Left forelimb (tissue), 1 donor: ENCODE measurements at regions not wholly inside any gene's neighbourhood (a gene's known extent, or its start where the extent isn't known, plus 50 kb on each side); places are given as distances from the start of the nearest gene placed in this dataset.
"Not testable (repeated sequence)": the region's sequence is repeated elsewhere in the genome, so short reads cannot be mapped to it uniquely, and the experiment has no call there.

Experiments used
- DNase-seq: peaks from one replicate; pipeline ENCODE4 v3.0.0-alpha.2; 2018; ENCODE audit warnings: low spot score

DNA sequence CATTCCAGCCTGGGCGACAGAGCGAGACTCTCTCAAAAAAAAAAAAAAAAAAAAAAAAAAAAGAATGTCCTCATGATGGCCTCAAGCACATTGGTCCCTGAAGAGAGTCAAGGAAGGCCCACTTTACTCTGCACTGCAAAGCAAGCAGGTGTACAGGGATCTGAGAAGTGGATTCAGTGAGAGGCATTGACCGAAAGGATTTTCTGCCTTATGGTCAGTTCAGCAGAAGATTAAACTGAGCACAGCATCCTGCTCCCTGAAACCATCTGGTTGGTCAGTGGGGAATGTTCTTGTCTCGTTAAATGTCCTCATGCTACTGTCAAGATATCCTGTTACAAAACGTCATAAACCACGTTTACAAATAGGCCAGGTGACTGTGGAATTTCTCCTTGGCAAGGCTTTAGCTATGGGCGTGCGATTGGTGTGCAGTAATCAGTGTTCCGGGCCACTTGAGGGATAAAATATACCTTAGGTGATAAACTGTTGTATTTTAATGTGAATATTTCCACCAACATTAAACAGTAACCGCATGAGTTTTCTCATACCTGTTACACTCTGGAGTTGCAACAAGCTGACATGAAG is 195.0 kb downstream of the ADRA2C start:
- not testable (repeated sequence) for DNase-seq

DNA sequence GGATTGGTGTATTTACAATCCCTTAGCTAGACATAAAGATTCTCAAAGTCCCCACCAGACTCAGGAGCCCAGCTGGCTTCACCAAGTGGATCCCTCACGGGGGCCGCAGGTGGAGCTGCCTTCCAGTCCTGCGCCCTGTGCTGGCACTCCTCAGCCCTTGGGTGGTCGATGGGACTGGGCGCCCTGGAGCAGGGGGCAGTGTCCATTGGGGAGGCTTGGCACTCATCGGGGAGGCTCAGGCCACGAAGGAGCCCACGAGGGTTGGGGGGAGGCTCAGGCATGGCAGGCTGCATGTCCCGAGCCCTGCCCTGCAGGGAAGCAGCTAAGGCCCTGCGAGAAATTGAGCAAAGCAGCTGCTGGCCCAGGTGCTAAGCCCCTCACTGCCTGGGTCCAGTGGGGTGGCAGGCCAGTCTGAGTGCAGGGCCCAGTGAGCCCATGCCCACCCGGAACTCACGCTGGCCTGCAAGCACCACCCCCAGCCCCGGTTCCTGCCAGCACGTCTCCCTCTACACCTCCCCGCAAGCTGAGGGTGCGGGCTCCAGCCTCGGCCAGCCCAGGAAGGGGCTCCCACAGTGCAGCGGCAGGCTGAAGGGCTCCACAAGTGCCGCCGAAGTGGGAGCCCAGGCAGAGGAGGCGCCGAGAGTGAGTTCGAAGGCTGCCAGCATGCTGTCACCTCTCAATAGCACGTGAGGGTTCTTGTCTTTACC is 198.5 kb downstream of the ADRA2C start:
- not testable (repeated sequence) for DNase-seq

DNA sequence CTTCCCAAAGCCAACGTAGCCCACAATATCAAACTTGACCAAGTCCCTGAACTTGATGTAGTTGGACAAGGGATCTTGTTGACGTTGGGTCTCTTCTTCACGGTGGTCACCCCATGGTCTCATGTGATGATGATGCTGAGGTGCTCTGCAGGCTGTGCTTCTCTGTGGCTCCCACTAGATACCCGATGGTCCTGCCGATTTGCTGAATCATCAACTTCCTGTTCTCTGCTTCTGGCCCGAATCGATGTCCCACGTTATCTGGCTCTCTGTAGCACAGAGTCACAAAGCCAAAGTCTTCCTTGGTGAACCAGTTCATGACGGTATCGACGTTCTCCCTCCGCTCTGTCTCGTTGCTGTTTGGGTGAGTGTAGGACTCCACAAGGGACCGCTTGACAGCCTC is 201.0 kb downstream of the ADRA2C start:
- not testable (repeated sequence) for DNase-seq

DNA sequence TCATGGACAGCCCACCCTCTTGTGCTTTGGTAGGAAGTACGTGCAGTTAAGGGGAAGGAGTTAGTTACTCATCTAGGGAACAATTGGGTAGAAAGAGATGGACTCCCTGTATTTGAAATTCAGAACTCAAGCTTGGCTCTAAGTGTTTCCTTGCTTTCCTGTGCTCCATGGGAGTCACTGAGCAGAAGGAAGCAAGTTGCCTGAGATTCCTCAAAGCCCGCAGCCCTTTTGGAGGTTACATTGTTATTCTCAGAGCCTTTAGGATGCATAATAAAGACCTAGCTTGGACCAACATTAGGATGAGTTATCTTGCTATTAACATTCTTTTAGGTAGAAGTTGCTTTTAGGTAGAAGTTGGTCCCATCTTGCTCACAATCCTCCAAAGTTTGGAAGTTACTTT is 206.4 kb downstream of the ADRA2C start:
- not testable (repeated sequence) for DNase-seq

DNA sequence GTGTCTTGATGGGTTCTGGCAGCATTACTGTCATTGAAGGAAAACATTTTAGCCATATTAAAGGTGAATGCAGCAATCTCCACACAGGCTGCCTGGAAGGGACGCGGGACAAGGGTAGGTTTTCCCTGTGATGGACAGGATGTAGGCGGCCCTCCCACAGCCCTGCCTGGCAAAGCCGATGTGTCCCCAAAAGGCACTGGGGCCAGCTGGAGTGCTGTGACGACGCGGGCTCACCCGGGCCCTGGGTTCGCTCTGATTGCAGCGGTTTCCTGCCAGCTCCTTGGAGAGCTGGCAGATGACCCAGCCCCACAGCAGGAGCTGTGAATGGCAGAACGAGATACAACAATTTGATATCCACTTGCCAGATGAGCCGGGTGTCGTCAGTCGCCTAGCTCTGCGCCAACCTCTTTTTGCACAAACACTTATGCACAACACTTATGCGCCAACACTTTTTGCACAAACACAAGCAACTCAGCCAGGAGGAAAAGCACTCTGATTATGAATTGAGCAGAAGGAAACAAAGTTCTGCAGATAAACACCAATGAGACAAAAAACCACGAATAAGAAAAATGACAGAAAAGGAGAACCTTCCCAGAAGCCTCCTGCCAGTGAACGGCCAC is 207.5 kb downstream of the ADRA2C start:
- not testable (repeated sequence) for DNase-seq

DNA sequence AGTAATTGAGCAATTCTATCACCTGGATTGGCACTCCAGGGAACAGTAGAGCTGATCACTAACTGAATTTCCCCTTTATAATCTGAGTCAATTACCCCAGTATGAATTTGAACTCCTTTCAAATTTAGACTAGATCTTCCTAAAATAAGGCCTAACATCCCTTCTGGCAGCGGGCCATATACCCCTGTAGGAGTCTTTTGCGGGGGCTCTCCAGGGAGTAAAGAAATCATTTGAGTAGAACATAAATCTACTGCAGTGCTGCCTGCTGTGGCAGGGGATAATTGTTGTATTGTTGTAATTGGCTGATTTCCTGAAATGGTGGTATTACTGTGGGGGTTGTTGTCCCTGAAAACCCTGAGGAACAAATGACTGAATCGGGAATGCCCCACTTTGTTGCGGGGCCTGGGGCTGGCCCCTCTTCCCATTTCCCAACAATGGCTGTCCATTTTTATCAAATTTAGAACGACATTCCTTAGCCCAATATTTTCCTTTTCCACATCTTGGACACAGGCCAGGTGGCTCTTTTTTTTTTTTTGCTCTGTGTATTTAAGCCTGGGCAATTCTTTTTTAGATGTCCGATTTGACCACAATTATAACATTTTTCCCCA is 217.4 kb downstream of the ADRA2C start:
- DNase-seq: not testable (repeated sequence)

DNA sequence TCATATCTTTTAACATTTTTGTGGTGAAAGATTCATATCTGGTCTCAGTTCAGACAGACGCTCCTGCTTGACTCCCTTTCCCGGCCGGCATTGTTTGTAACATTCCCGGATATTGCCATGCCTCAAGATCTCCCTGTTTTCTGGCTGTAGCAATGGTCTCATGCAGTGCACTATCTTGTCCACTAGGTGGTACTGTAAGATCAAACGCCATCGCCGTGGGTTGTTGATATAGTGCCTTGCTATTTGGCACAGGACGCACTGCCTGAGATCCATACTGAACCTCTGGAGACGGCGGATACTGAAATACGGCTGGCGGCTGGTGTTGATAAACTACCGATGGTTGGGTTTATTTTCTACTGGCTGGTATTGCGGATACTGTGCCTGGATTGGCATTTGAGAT is 218.6 kb downstream of the ADRA2C start:
- DNase-seq: not testable (repeated sequence)

DNA sequence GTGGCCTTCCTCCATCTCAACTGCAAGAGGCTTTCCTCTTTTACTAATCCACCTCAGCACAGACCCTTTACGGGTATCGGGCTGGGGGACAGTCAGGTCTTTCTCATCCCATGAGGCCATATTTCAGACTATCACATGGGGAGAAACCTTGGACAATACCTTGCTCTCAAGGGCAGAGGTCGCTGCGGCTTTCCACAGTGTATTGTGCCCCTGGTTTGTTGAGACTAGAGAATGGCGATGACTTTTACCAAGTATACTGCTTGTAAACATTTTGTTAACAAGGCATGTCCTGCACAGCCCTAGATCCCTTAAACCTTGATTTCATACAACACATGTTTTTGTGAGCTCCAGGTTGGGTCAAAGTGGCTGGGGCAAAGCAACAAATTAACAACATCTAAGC is 220.2 kb downstream of the ADRA2C start:
- not testable (repeated sequence) for DNase-seq

DNA sequence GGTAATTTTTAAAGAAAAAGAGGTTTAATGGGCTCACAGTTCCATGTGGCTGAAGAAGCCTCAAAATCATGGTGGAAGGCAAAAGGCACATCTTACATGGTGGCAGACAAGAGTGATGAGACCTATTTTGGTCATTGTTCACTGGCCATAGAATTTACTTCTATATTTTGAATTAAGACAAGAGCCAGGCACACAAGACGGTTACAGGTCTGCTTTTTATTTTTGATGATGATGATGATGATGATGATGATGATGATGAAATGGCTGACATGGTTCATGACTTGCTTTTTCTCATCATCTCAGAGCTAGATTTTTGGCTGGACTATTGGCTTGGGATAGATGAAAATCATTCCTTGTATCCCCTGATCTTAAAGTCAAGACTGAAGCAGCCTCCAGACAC is 229.3 kb downstream of the OTOP1 start:
- not testable (repeated sequence) for DNase-seq

DNA sequence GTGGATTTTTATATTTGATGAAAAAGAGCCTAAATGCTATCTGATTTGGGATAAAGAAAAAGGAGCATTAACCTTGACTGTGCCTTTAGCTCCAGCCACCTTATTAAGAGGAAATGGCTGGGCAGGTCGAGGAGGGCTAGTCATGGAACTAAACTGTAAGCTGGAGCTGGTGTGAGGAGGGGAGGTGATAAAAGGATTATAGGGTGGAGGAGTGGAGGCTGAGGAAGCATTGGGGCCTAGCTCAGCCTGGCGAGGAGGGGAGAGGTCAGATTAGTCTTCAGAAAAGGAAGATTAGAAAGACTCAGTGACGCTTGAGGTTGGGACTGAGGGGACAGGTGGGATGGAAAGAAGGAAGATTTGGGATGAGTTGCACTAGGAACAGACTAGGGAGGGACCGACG is 222.7 kb downstream of the OTOP1 start:
- DNase-seq: not testable (repeated sequence)

DNA sequence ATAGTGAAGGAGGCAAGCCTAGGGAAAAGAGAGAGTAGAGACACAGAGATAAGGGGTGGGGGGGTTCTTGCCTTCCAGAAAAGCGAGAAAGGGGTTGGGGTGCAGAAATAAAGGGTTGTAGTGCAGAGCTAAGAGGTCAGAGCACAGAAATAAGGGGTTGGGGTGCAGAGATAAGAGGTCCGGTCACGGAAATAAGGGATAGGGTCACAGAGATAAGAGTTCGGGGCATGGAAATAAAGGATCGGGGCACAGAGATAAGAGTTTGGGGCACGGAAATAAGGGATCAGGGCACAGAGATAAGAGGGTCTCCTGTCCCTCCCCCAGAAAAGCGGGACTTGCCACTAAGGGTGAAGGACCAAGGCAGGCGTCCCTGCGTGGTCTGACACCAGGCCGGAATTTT is 222.0 kb downstream of the OTOP1 start:
- DNase-seq: not testable (repeated sequence)

DNA sequence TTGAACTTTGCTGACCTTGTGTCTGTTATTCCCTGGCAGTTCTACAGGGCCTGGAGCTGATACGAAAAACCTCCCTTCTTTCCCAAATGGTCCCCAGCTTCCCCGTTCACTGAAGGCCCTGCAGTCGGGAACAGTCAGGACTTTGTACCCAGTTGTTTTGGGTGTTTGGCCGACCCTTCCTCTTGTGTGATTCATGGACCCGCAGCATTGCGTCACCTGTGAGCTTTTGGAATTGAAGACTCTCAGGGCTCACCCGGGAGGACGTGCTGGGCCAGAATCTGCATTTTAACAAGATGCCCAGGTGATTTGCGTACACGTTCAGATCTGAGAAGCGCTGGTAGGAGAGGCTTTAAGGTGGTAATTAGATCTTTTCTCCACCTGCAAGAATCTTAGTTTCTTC is 220.4 kb downstream of the OTOP1 start:
- DNase-seq: not testable (repeated sequence)

DNA sequence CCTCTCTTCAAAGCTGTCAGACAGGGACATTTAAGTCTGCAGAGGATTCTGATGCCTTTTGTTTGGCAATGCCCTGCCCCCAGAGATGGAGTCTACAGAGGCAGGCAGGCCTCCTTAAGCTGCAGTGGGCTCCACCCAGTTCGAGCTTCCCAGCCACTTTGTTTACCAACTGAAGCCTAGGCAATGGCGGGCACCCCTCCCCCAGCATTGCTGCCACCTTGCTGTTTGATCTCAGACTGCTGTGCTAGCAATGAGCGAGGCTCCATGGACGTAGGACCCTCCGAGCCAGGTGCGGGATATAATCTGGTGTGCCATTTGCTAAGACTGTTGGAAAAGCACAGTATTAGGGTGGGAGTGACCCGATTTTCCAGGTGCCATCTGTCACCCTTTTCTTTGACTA is 207.7 kb downstream of the OTOP1 start:
- not testable (repeated sequence) for DNase-seq

DNA sequence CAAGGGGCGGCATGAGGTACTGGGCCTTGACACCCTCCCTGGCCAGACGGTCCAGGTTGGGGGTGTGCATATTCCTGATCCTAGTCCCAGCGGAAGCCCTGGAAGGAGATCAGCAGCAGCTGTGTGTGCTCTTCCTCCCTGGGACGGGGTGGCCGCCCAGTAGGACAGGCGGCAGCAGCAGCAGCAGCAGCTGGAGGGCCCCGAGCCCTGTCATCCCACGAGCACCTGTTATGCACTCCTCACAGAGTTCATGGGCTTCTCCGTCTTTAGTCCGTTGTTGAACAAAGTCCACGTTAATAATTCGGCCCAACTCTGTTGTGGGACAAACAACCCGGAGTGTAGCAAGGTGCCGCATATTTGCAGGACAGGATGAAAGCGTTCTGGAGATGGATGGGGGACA is 205.6 kb downstream of the OTOP1 start:
- DNase-seq: not testable (repeated sequence)

DNA sequence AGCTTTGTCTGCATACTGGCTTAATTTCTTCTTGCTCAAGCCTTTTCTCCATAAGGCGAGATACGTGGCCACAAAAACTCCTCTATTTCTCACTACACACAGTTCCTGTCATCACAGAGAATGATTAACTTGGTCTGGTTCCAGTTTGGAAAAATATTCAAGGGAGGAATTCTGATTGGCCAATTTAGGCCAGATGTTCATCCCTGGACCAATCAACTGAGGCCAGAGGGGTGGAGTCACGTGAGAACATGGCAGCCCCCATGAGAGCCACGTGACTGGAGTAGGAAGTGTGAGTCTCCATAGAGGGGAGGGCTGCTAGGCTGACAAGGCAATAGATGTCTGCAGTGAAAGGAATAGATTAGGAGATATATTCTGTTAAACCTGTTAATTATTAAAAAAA is 200.0 kb downstream of the OTOP1 start:
- DNase-seq: not testable (repeated sequence)

DNA sequence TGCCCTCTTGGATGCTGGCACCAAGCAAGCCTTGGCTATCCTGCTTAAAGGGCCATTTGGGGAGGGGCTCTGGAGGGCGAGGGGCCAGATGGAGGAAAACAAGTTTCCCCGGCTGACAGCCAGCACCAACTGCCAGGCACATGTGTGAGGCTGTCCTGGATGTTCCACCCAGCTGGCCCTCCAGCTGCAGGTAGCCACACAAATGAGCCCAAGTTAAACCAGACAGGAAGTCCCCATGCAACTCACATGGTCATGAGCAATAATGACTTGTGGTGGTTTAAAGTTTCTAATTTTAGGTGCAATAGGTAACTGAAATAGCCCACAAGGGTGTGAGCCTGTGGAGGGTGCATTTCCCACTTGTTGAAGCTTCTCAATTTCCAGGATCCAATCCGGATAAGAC is 198.0 kb downstream of the OTOP1 start:
- not testable (repeated sequence) for DNase-seq

DNA sequence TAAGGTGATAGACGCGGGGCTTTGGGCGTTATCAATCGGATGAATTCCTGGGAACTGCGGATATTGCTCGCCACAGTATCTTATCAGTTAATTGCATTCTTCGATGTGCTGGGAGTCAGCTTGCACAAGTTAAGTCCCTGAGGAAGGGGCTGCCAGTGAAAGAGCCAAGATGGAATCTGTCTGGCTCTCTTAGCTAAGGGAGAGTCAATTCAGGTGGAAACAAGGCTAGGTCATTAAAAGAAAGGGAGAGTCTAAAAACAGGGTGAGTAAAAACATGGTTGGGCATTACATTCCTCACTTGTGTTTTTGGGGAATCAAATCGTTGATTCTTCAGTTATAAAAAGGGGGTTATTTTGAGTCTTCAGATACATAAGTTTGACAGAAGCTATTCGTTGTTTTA is 196.2 kb downstream of the OTOP1 start:
- DNase-seq: not testable (repeated sequence)

DNA sequence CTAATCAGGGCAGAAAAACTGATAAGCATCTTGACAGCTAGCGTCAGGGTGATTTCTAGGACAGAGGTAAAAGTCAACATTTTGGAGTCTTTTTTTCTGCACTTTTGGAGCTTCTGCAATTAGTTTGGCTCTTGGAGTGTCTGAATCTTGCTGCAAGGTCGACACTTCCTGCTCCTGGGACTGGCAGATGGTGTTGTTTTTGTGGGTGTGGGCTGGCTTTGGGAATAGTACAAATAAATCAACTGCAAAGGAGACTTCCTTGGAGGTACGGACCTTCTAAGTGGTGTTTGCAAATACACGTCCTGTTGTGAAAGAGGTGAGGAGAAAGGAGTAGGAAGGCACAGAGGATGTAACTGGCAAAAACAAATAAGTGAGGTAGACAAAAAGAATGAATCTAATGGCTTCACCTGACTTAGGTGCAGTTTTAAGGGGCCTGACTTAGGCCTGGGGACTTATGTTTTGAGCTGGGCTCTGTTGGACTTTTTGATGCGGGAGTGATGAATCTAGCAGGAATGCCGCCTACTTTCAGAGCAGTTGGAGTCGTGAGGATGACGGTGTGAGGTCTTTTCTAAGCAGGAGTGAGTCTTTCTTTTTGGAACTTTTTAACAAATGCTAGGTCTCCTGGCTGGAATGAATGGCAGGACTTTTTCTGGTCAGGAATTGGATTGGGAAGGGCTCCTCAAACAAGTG is 195.1 kb downstream of the OTOP1 start:
- DNase-seq: not testable (repeated sequence)

DNA sequence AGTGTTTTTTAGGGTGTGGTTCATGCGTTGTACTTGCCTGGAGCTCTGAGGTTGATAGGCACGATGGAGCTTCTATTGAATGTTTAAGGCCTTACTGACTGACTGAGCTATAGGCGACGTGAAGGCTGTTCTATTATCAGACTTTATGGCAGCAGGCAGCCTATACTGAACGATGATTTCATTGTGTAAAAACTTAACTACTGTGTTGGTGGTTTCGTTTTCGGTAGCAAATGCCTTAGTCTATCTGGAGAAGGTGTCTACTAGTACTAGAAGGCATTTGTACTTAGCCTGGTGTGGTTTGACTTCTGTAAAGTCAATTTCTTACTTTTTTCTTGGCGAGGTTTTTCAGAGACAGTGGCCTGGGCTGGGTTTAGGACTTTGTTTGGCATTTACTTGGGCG is 194.4 kb downstream of the OTOP1 start:
- DNase-seq: not testable (repeated sequence)

DNA sequence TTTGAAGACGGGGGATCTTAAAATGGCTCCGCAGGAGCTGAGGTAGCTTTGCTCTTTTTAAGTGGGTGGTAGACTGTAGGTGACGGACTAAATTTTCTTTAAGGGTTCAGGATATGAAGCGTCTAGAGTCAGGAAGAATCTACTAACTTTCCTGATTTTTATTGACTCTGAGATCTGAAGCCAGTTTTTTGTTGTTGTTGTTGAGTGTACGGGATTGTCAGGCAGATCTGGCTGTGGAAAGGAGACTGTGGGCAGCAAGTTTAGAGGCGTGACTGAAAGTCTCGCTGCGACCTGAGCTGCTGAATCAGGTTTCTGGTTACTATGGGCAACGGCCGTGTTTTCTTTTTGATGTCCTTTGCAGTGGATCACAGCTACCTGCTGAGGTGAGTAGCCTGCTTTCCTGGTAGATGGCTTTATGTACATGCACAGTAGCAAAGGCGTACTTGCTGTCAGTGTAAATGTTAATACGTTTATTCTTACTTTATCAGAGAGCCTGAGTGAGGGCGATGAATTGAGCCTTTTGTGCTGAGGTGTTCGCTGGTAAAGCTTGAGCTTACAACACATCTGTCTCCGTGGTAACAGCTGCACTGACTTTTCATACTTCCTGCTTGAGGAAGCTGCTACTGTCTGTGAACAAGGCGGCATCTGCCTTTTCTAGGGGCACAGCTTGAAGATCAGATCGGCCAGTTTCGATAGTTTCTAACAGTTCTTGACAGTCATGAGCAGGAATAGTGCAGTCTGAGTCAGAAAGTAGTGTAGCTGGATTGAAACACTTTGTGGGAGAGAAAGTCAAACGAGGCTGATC is 193.7 kb downstream of the OTOP1 start:
- DNase-seq: not testable (repeated sequence)

DNA sequence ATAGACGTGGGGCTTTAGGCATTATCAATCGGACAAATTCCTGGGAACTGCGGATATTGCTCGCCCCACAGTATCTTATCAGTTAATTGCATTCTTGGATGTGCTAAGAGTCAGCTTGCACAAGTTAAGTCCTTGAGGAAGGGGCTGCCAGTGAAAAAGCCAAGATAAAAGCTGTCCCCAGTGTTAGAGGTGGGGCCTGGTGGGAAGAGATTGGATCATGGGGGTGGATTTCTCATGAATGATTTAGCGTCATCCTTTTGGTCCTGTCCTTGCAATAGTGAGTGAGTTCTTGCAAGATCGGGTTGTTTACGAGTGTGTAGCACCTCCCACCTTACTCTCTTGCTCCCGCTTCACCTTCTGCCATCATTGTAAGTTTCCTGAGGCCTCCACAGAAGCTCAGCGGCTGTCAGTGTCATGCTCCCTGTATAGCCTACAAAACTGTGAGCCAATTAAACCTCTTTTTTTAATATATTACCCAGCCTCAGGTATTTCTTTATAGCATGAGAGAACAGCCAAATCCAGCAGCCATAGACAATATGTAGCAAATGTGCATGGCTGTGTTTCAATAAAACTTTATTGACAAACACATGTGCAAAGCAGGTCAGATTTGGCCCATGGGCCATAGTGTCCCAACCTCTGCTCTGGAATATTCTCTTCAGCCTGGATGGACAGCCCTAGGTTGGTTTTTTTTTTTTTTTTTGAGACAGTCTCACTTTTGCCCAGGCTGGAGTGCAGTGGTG is 189.2 kb downstream of the OTOP1 start:
- DNase-seq: not testable (repeated sequence)
